ENCODE measurements at regions not wholly inside any gene's neighbourhood (a gene's known extent, or its start where the extent isn't known, plus 50 kb on each side); places are given as distances from the start of the nearest gene placed in this dataset.

DNA sequence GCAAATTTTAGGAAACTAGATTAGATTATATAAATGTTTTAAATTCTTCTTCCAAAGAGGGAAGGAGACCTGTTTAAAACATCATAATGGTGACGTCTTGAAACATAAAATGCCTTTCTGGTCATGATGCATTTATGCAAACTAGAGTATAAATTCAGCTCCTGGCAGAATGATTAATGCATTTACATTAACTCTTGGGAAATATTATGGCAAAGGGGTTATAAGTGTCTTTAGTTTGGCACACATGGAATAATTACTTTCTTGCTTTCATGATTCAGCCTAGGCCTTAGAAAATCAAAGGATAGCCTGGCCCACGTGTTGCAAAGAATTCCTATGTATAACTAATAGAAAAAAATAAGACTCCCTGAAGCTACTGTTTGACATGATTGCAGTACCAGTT is 639.2 kb downstream of the RFPL4B start:
- H3K27me3 Mint-ChIP-seq (ENCODE audit: insufficient read depth, low read depth, poor library complexity) = peaks cover 2% of the 10 kb centered on the region
- H3K4me3 Mint-ChIP-seq = no peak overlapping the region
- no peak overlapping the region for H3K27ac Mint-ChIP-seq
- ATAC-seq (no peak), DNase-seq (ENCODE audit: low spot score) (no peak)
- Histone ChIP-seq H3K36me3 (ENCODE audit: insufficient read depth) (no peaks in the 10 kb centered on the region), H3K4me2 (no peak overlapping the region), H3F3A (replicated peaks; ENCODE audit: low read depth) (no peaks in the 10 kb centered on the region), H3K4me1 (ENCODE audit: insufficient read depth) (peaks cover 3% of the 10 kb centered on the region; the same call in 1 of the 2 replicates), H3K4me3 (no peak overlapping the region), H2AFZ (no peak overlapping the region), H3K9me2 (ENCODE audit: insufficient read depth) (no peaks in the 10 kb centered on the region), H4K20me1 (replicated peaks; ENCODE audit: insufficient read depth) (no peaks in the 10 kb centered on the region), H3K27me3 (ENCODE audit: insufficient read depth) (no peaks in the 10 kb centered on the region), H3K79me2 (replicated peaks; ENCODE audit: insufficient read depth) (no peaks in the 10 kb centered on the region), H3K27ac (ENCODE audit: low read depth) (no peak overlapping the region)
- H3K36me3 Mint-ChIP-seq (ENCODE audit: low read depth) = no peaks in the 10 kb centered on the region
- TF ChIP-seq STAT1 (IDR thresholded peaks at IDR 0.05; ENCODE audit: unreplicated experiment) (no peak), ZNF114 (CRISPR knock-in tag; IDR thresholded peaks at IDR 0.05) (no peak), ZNF331 (CRISPR knock-in tag; IDR thresholded peaks at IDR 0.05; ENCODE audit: low read depth) (no peak), NANOG (IDR thresholded peaks at IDR 0.05; ENCODE audit: borderline replicate concordance) (no peak), POLR2AphosphoS5 (IDR thresholded peaks at IDR 0.05; ENCODE audit: low read depth) (no peak), EZH2 (IDR thresholded peaks at IDR 0.05; ENCODE audit: low read depth, unreplicated experiment) (no peak), EZH2phosphoT487 (IDR thresholded peaks at IDR 0.05; ENCODE audit: unreplicated experiment) (no peak), JUNB (IDR thresholded peaks at IDR 0.05; ENCODE audit: unreplicated experiment) (no peak)
- TF ChIP-seq, protein P1, sequence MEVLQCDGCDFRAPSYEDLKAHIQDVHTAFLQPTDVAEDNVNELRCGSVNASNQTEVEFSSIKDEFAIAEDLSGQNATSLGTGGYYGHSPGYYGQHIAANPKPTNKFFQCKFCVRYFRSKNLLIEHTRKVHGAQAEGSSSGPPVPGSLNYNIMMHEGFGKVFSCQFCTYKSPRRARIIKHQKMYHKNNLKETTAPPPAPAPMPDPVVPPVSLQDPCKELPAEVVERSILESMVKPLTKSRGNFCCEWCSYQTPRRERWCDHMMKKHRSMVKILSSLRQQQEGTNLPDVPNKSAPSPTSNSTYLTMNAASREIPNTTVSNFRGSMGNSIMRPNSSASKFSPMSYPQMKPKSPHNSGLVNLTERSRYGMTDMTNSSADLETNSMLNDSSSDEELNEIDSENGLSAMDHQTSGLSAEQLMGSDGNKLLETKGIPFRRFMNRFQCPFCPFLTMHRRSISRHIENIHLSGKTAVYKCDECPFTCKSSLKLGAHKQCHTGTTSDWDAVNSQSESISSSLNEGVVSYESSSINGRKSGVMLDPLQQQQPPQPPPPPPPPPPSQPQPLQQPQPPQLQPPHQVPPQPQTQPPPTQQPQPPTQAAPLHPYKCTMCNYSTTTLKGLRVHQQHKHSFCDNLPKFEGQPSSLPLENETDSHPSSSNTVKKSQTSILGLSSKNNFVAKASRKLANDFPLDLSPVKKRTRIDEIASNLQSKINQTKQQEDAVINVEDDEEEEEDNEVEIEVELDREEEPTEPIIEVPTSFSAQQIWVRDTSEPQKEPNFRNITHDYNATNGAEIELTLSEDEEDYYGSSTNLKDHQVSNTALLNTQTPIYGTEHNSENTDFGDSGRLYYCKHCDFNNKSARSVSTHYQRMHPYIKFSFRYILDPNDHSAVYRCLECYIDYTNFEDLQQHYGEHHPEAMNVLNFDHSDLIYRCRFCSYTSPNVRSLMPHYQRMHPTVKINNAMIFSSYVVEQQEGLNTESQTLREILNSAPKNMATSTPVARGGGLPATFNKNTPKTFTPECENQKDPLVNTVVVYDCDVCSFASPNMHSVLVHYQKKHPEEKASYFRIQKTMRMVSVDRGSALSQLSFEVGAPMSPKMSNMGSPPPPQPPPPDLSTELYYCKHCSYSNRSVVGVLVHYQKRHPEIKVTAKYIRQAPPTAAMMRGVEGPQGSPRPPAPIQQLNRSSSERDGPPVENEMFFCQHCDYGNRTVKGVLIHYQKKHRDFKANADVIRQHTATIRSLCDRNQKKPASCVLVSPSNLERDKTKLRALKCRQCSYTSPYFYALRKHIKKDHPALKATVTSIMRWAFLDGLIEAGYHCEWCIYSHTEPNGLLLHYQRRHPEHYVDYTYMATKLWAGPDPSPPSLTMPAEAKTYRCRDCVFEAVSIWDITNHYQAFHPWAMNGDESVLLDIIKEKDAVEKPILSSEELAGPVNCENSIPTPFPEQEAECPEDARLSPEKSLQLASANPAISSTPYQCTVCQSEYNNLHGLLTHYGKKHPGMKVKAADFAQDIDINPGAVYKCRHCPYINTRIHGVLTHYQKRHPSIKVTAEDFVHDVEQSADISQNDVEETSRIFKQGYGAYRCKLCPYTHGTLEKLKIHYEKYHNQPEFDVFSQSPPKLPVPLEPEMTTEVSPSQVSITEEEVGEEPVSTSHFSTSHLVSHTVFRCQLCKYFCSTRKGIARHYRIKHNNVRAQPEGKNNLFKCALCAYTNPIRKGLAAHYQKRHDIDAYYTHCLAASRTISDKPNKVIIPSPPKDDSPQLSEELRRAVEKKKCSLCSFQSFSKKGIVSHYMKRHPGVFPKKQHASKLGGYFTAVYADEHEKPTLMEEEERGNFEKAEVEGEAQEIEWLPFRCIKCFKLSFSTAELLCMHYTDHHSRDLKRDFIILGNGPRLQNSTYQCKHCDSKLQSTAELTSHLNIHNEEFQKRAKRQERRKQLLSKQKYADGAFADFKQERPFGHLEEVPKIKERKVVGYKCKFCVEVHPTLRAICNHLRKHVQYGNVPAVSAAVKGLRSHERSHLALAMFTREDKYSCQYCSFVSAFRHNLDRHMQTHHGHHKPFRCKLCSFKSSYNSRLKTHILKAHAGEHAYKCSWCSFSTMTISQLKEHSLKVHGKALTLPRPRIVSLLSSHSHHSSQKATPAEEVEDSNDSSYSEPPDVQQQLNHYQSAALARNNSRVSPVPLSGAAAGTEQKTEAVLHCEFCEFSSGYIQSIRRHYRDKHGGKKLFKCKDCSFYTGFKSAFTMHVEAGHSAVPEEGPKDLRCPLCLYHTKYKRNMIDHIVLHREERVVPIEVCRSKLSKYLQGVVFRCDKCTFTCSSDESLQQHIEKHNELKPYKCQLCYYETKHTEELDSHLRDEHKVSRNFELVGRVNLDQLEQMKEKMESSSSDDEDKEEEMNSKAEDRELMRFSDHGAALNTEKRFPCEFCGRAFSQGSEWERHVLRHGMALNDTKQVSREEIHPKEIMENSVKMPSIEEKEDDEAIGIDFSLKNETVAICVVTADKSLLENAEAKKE (CRISPR knock-in tag; IDR thresholded peaks at IDR 0.05) = no peak
- TF ChIP-seq, protein P2, sequence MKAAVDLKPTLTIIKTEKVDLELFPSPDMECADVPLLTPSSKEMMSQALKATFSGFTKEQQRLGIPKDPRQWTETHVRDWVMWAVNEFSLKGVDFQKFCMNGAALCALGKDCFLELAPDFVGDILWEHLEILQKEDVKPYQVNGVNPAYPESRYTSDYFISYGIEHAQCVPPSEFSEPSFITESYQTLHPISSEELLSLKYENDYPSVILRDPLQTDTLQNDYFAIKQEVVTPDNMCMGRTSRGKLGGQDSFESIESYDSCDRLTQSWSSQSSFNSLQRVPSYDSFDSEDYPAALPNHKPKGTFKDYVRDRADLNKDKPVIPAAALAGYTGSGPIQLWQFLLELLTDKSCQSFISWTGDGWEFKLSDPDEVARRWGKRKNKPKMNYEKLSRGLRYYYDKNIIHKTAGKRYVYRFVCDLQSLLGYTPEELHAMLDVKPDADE (IDR thresholded peaks at IDR 0.05) = no peak
- TF ChIP-seq, protein P3, sequence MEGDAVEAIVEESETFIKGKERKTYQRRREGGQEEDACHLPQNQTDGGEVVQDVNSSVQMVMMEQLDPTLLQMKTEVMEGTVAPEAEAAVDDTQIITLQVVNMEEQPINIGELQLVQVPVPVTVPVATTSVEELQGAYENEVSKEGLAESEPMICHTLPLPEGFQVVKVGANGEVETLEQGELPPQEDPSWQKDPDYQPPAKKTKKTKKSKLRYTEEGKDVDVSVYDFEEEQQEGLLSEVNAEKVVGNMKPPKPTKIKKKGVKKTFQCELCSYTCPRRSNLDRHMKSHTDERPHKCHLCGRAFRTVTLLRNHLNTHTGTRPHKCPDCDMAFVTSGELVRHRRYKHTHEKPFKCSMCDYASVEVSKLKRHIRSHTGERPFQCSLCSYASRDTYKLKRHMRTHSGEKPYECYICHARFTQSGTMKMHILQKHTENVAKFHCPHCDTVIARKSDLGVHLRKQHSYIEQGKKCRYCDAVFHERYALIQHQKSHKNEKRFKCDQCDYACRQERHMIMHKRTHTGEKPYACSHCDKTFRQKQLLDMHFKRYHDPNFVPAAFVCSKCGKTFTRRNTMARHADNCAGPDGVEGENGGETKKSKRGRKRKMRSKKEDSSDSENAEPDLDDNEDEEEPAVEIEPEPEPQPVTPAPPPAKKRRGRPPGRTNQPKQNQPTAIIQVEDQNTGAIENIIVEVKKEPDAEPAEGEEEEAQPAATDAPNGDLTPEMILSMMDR (conservative IDR thresholded peaks at IDR 0.05; ENCODE audit: low read depth in 2 of 2) = no peak
- TF ChIP-seq, protein P4, sequence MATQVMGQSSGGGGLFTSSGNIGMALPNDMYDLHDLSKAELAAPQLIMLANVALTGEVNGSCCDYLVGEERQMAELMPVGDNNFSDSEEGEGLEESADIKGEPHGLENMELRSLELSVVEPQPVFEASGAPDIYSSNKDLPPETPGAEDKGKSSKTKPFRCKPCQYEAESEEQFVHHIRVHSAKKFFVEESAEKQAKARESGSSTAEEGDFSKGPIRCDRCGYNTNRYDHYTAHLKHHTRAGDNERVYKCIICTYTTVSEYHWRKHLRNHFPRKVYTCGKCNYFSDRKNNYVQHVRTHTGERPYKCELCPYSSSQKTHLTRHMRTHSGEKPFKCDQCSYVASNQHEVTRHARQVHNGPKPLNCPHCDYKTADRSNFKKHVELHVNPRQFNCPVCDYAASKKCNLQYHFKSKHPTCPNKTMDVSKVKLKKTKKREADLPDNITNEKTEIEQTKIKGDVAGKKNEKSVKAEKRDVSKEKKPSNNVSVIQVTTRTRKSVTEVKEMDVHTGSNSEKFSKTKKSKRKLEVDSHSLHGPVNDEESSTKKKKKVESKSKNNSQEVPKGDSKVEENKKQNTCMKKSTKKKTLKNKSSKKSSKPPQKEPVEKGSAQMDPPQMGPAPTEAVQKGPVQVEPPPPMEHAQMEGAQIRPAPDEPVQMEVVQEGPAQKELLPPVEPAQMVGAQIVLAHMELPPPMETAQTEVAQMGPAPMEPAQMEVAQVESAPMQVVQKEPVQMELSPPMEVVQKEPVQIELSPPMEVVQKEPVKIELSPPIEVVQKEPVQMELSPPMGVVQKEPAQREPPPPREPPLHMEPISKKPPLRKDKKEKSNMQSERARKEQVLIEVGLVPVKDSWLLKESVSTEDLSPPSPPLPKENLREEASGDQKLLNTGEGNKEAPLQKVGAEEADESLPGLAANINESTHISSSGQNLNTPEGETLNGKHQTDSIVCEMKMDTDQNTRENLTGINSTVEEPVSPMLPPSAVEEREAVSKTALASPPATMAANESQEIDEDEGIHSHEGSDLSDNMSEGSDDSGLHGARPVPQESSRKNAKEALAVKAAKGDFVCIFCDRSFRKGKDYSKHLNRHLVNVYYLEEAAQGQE (IDR thresholded peaks at IDR 0.05; ENCODE audit: unreplicated experiment) = no peak
- H3K4me1 Mint-ChIP-seq = peaks cover 4% of the 10 kb centered on the region
- H3K9me3 Mint-ChIP-seq = no peaks in the 10 kb centered on the region
